Activated CD4-positive, alpha-beta T cell treated with anti-CD3 and anti-CD28 coated beads, Interleukin-2, amount 50 U/mL, for 16 hours (primary cell): ENCODE measurements at regions not wholly inside any gene's neighbourhood (a gene's known extent, or its start where the extent isn't known, plus 50 kb on each side); places are given as distances from the start of the nearest gene placed in this dataset.

Source experiments
- DNase-seq: peaks from one replicate; pipeline ENCODE4 v3.0.0-alpha.2; 2020

DNA sequence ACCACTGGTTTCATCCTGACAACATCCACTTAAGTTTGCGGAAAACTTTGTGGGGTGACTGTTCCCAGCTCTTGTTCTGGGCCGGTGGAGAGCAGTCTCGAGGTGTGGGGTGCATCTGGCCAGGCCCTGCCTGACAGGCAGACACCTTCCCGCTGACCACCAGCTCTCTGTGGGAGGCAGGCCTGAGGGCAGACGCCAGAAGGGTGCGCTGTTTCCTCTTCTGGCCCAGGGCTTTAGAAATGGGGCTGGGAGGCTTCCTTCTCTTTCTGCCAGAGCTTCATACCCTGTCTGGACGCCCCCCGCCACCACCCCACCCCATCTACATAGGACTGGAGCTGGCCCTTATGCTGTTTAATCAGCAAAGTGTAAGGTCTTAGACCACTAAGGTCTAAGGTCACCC lies 263.8 kb downstream of the LOXHD1 start:
- no peak for DNase-seq

DNA sequence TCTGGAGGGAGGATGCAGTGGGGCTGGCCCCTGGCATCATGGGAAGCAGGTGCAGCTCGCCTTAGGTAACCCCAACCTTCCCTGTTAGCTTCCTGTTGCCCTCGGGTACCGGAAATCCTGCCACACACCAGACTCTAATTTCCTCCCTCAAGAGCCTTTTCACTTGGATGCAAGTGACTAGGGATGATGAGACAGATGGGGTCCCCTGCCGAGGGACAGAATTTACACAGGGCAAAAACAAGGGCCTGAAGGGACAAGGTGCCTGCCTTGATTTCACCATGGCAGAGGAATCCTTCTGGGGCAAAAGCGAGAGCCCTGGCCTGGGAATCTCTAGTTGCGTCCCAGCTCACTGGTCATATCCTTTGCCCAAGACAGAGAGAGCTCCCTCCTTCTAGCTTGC lies 263.1 kb downstream of the LOXHD1 start:
- DNase-seq: no peak

DNA sequence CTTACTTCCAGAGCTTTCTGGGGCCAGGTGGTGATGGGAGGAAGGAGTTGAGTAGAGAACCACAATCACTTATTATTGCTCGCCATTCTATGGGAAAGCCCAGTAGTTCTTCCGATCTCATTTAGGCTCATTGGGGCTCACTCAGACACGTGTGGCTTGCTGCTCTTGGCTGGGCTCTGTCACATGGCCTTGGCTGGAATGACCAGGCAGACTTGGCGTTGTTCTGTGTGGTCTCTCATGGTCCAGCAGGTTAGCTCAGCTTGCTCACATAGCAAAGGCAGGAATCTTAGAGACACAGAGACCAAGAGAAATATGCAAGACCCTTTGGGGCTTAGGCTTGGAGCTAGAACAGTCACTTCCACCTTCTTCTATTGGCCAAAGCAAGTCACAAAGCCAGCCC lies 261.2 kb downstream of the LOXHD1 start:
- no peak for DNase-seq

DNA sequence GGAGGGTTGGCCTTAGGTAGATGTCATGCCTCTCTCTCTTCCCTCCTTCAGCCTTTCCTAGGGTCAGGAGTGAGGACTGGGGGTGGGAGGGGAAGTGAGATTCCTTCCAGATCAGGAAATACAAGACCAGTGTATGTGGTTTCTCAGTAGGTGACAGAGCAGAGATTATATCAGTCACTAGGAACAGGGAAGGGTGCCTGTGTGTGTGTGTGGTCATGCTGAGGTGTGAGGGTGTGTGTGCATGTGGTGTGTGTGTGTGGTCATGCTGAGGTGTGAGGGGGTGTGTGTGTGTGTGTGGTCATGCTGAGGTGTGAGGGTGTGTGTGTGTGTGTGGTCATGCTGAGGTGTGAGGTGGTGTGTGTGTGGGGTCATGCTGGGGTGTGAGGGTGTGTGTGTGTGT lies 259.8 kb downstream of the LOXHD1 start:
- DNase-seq: no peak

DNA sequence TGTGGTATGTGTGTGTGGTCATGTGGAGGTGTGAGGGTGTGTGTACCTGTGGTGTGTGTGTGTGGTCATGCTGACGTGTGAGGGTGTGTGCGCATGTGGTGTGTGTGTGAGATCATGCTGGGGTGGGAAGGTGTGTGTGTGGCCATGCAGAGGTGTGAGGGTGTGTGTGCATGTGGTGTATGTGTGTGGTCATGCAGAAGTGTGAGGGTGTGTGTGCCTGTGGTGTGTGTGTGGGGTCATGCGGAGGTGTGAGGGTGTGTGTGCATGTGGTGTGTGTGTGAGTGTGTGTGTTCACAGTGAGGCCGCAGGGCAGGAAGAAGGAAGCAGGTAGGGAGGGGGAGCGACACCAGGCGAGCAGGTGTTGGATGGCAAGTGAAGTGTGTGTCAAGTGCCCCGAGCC lies 259.0 kb downstream of the LOXHD1 start:
- no peak for DNase-seq

DNA sequence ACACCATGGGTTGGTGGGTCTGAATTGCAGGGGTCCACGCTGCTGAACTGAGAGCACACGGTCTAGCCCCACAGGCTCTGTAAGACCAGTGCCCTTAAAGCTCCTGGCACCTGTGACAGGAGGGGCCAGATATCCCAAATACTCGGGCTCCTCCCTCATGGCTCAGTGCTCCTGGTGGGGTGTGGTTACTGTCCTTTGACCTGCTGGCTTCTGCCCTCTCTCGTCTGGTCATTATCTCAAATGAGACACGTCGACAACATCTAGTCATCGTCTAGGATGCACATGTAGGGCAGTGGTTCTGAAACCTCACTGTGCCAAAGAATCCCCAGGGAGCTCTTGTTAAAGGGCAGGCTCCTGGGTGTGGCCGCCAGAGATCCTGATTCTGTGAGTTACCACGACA lies 258.4 kb downstream of the LOXHD1 start:
- DNase-seq: no peak

DNA sequence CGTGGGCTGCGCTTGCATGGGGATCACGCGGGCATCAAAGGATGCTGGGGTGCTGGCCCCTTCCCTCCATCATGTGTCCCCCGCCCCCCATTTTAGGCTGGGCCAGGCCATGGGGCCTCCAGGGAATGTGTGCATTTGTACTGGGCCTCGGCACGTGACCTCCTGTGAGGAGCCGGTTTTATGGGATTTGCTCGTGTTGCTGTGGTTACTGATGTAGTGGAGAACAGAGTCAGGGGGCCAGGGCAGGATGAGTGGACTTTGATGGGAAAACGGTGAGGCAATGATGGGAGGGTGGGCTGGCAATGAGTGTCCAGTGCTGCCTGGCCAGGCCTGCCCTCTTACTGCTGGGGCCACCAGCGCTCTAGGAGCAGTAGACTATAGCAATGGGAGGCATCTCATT lies 257.7 kb downstream of the LOXHD1 start:
- DNase-seq: no peak

DNA sequence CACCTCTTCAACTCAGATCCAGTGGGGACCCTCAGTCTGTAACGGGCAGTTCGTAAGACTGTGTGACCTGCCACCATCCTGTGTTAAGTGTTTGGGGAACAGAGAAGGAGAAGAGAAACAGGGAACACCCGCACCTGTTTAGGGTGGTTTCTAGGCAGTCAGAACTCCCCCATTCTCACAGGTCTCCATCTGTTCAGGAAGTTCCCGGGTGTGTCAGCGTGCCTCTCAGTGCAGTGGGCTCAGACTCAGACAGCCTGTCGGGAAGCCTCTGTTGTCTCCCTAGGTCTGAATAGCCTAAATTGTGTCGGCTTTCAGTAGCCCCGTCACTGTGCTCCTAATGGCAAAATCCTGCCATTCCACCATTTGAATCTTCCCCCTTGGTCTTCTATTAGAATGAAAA lies 256.6 kb downstream of the LOXHD1 start:
- no peak for DNase-seq

DNA sequence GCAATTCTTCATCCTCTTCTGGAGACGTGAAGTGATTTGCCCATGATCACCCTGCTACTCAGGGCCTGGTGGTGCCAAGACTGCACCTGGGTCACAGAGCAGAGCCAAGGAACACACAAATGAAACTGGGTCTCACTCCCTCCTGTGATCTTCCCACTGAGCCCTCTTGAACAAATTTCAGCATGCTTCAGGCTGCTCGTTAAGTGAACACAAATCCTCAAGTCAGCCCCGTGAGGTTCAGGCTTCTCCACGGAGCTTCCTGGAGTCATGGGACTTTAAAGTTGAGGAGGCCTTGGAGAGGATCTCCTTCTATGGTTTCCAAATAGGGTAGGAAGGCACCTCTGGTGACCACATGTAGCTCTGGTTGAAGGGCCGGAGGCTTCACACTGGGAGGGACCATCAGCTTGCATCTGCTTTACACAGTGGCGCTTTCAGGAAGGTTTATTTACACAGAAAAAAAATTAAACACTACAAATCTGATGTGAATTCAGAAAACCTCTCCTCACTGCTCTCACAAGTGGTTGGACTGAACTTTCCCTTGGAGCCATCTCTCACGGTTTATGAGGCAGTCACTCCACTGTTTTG lies 255.4 kb downstream of the LOXHD1 start:
- no peak for DNase-seq

DNA sequence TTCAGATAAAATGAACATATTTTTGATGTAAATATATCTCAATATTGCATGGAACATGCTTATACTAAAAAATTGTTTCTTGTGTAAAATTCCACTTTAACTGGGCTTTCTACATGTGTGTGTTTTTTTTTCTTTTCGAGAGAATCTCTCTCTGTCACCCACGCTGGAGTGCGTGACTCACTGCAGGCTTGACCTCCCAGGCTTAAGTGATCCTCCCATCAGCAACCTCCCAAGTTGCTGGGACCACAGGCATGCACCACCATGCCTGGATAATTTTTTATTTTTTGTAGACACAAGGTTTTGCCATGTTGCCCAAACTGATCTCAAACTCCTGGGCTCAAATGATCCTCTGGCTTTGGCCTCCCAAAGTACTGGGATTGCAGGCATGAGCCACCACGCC lies 254.6 kb downstream of the LOXHD1 start:
- DNase-seq: no peak

DNA sequence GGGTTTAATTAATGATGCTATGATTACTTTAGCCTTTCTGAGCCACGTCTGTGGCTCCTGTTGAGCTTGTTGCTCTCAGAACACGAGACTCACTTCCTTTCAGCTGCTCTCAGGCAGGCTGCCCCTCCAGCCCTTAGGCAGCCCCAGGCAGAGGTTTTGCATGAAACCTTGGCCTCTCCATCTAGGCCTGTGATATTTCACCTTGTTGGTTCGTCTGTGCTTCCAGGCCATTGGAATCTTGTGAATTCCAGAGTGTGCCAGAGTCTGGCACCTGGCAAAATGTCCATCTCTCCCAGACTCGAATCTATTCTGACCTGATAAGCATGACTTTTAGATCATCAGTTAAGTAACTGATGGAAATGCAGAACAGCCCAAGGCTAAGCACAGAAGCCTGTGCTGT lies 254.1 kb downstream of the LOXHD1 start:
- DNase-seq: no peak

DNA sequence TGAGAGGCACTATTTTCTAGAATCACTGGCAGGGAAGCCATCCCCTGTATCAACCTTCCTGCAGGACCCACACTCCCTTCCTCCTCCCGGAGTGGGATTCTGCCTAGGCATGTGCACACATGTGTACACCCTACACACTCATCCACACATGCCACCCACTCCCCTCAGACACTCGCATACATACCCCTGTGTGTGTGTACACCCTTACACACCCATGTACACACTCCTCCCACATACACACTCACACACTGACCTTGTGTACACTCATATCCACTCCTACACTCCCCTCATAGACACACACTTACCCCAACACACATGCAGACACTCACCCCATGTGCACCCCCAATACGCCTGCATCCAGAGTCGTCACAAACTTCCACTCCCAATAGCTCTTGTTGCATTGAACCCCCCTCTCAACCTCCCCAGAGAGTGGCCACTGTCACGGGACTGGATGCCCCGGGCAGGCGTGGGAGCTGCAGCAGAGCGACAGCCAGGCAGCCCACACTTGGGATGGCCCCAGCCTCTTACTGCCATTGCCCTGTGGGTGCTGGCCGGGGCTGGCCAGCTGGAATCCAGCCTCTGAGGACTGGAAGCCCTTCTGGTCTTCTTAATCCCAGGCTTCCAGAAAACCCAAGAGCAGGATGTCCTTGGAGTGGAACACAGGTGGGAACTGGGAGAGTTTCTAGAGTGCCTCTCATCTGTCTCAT lies 251.0 kb downstream of the LOXHD1 start:
- DNase-seq: no peak

DNA sequence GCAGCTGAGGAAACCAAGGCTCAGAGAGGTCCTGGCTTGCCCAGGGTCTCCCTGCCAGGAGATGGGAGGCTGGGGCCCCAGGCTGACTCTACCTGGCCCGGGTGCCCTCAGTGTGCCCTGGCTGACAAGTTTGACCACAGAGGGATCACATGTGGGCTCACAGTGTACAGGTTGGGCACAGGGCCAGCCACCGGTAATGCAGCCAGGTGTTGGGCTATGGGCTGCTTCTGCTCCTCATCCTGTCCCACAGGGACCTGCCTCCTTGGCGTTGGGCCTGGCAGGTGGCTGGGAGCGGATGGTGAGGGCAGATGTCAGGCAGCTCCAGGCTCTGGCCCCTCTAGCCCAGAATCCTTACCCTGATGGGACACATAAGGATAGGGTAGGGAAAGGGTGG lies 250.5 kb downstream of the LOXHD1 start:
- DNase-seq: no peak

DNA sequence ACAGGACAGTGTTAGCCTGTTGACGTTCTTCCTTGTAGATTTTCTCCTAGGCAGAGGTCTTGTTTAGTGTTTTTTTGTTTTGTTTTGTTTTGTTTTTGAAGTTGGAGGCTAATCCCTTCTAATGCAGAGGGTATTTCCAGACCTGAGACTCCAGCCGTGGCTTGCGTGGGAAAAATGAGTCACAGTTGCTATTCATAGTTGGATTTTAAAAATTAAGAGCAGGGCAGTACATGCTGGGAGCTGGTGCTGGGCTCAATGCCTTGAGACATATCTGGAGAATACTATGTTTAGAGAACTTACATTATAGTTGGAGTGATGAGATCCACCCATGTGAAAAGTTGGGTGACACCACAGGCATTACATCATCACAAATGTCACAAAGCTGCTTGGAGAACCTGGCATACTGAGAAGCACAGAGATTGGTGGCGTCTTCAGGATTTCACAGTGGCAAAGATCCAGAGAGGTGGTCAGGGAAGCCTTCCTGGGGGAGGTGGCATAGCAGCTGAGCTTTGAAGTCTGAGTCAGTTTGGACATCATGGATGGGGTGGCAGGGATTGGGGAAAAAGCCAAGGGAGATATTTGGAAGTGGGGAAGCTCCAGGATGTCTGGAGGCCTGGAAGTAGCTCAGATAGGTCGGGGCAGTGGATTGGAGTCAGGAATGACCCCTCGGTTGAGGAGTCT lies 249.4 kb downstream of the LOXHD1 start:
- no peak for DNase-seq

DNA sequence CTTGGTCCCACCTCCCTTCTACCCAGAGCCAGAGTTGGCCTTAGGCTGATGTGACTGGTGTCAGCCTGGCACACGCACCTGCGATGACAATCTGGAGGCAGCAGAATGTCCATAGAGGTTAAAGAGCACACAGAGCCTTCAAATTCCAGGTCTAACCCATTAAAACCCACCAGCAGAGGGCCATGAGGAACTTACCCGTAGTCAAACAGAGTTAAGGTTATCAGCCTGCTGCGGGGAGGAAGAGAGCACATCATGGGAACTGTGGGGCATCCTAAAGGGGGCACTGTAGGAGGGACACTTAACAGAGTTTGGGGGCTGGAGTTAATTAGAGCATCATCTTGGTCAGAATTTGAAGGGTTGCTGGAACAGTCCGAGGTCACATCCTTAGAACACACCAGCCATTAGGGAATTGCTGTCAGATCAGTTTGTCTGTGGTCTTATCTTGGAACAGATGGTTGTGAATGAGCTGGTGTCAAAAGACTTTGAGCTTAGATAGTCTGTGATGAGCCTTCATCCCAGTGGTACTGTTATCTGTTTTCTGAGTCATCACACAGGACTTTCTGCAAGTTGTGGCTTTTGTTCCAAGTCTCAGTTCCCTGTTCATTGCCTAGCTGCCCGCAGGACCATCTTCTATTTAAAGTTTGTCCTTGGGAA lies 248.6 kb downstream of the LOXHD1 start:
- no peak for DNase-seq

DNA sequence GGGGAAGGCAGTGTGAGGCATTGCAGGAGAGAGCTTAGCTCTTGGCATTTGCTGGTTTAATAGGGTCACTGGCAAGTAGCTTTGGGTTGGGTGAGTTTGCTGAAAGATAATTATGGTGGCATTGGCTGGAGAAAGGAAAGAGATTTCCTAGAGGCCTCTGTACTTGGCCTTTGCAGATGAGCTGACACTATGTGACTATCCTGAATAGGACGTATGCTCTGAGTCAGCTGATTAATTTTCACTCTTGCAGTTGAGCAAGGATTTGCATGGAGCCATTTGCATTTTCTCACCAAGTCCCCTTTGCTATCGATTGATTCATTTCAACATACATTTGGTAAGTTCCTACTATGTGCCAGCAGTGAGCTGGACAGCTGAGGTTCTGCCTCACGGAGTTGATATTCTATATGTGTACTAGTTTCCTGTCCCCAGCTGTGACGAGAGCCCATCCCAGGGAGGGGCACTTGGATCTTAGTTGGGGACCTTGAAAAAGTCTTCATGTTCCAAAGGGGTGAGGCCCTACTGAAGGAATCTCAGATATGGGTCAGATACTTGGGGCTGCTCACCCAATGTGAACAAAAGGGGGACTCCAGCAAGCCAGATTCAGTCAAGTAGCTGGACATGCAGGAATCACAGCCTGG lies 245.7 kb downstream of the LOXHD1 start:
- DNase-seq: no peak

DNA sequence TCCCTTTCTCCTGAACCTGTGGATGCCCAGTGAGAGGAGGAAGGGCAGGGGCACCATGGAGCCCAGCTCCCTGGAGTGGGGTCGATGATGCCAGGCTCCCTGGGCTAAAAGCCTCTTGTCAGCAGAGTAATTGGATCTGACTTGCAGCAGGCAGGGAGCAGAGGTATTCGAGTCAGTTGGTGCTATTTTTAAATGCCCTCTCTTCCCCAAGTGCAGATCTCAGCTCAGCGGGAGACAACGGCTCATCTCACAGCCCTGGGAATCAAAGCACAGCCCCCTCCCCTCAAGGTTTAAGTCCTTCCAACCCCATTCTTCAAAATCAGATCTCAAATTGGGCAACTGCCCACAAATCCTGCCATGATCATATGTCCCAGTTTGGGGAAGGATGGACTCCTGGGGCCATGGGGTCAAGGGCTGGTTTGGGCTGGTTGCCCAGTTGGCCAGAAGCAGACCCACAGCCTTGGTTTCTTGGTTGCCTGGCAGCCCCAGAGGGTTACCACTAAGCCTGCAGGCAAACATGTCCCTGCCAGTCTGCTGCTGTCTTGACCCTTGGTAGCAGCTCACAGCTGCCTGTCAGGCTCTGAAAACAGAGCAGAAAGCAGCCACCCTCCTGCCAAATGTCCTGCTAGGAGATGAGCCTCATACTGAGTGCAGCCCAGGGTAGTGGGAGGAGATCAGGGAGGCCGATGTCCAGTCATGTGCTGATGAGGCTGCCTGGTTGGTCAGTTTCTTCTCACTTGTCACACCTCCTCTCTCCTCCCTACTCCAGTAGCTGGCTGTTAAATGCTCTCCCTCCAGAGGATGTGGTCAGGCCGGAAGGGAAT lies 244.9 kb downstream of the LOXHD1 start:
- no peak for DNase-seq

DNA sequence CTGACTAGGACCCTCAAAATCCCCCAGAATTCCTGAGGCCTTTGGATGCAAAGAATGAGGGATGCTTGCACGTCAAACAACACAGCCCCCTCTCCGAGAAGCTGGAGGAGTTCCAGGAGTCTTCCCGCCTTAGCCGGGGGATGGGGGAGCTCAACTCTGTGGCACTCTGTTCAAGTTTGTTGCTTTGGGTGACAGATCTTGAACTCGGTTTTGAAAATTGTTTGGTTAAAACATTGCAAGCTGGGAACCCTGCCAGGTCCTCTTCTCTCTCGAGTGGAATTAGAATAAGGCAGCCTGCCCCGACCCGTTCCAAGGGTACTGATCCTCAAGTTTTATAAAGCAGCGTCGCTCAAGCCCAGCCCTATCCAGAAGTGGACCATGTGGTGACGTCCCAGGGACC lies 244.1 kb downstream of the LOXHD1 start:
- no peak for DNase-seq

DNA sequence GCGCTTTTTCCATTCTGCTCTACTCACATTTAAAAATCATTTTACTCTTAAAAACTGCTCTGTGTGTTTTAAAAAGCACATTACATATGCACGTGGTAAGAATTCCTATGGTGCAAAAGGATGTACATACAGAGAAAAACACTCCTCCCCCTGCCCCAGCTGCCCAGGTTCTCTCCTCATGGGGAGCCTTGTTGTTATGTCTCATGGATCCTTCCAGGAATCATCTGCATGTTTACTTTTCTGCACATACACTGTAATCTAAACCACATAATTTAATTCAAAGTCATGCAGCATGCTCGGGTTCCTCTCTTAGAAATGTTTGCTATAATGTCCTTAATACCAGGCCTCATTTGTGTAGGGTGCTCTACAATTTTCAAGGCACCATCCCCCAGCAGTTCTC lies 243.3 kb downstream of the LOXHD1 start:
- DNase-seq: no peak

DNA sequence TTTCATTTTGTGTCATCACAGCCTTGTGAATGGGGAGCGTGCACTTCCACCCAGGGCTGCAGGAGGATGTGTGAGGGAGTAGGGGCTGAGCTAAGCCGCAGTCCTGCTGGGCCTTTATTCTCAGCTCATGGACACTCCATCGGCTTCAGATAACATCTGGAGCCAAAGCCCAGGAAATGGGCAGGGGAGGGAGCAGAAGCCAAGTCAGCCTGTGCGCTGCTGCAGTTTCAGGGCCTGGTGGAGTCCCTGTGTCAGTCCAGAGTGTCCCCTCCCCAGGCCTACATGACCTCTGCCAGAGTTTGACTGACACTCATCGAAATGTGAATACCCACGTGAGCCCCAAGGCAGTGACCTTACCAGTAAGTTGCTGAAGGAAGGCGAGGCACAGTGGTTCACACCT lies 242.2 kb downstream of the LOXHD1 start:
- DNase-seq: no peak

DNA sequence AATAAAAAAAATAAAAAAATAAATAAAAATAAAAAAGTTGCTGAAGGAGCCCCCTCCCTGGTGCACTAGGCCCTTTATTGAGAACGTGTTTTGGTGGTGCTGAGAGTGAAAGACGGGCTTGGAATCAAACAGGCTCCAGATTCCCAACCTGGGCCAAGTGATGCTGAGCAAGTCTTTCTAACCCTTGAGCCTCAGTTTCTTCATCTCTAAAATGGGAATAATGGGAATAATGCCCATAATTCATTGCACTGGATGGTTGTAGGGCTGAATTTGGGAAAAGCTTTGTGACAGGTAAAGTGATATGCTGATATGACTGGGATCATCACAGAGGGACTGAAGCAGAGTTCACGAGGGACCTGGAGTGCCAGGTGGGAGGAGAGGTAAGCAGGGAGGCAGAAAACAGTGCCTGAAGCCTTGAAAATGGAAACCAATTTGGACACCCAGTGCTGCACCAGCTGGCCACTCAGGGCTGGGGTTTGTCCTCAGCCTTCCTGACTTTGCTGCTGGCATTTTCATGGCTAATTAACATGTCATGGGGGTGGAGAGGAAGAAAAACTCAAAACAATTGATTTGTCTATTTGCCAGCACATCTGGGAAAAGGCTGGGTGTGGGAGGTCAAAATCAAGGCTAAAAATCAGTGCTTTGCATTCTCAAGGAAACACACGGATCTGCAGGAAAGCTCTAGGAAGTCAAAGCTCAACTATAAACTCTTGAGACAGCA lies 241.3 kb downstream of the LOXHD1 start:
- DNase-seq: no peak
